ENCODE measurements at regions not wholly inside any gene's neighbourhood (a gene's known extent, or its start where the extent isn't known, plus 50 kb on each side); places are given as distances from the start of the nearest gene placed in this dataset.

DNA sequence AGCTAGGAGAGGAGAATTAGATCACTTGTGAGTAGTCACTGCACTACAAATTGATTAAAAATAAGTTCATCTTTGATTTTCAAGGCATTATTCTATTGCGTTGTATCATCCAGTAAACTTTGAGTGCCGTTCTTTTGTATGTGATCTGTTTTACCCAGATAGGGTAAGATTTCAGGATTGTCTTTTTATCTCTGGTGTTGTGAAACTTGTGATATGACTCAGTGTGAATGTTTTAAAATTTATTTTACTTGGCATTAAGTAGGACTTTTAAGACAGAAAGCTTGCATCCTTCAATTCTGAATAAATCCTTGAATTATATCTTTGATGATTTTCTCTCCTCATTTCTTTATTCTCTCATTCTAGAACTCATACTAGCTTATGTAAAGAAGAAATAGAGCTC, 93.3 kb upstream of the ADAMTS5 start:
- H3K4me1 ChIP-seq (ENCODE audit: control insufficient read depth, insufficient read depth, low read length, unreplicated experiment): peaks cover 27% of the 10 kb centered on the region
- no peak overlapping the region for H2AFZ ChIP-seq (ENCODE audit: low read length, unreplicated experiment)
- H3K79me2 ChIP-seq (ENCODE audit: control insufficient read depth, insufficient read depth, low read length, unreplicated experiment): no peaks in the 10 kb centered on the region
- H3K27ac ChIP-seq (ENCODE audit: low read depth, low read length): peak overlapping the region; percentile 53
- no peaks in the 10 kb centered on the region for H3K27me3 ChIP-seq (ENCODE audit: insufficient read depth, low read length)
- H3K4me3 ChIP-seq (ENCODE audit: low read depth, low read length): peak overlapping the region; percentile 13; the same call in 1 of the 2 replicates
- H3K36me3 ChIP-seq (ENCODE audit: insufficient read depth, low read length): peaks cover 3% of the 10 kb centered on the region; the same call in 1 of the 2 replicates

DNA sequence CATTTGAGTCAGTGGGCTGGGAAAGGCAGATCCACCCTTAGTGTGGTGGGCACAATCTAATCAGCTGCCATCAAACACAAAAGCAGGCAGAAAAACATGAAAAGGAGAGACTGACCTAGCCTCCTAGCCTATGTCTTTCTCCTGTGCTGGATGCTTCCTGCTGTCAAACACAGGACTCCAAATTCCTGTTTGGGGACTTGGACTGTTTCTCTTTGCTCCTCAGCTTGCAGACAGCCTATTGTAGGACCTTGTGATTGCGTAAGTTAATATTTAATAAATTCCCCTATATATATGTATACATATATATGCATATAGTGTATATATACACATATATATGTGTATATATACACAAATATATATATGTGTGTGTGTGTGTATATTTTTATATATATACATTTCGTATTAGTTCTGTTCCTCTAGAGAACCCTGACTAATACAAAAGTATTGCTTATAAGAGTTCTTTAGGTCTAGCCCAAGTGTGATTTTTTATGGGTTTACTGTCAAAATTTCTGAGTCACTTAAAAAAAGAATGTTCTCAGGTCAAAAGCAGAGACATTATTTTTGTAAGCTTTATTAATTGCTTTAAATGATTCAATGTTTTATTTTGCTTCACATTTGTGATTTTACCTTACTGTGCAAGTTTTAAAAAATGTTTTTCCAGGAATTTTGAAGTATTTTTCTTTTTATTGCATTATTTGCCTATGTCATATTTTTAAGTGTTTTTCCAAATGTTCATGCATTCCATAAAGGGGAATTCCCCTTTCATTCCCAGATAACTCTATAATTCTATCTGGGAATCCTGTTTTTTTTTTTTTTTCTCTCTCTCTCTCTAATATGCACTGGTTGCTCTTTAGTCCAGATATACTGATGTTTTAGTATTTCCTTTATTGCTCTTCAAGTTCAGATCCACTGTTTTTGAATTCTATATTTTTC, 92.1 kb upstream of the ADAMTS5 start:
- no peaks in the 10 kb centered on the region for H3K79me2 ChIP-seq (ENCODE audit: control insufficient read depth, insufficient read depth, low read length, unreplicated experiment)
- peaks cover 27% of the 10 kb centered on the region for H3K4me1 ChIP-seq (ENCODE audit: control insufficient read depth, insufficient read depth, low read length, unreplicated experiment)
- H3K27me3 ChIP-seq (ENCODE audit: insufficient read depth, low read length): no peaks in the 10 kb centered on the region
- peak overlapping the region; percentile 13; the same call in 1 of the 2 replicates for H3K4me3 ChIP-seq (ENCODE audit: low read depth, low read length)
- H3K27ac ChIP-seq (ENCODE audit: low read depth, low read length): peak overlapping the region; percentile 53
- no peak overlapping the region for H2AFZ ChIP-seq (ENCODE audit: low read length, unreplicated experiment)
- peaks cover 3% of the 10 kb centered on the region; the same call in 1 of the 2 replicates for H3K36me3 ChIP-seq (ENCODE audit: insufficient read depth, low read length)

DNA sequence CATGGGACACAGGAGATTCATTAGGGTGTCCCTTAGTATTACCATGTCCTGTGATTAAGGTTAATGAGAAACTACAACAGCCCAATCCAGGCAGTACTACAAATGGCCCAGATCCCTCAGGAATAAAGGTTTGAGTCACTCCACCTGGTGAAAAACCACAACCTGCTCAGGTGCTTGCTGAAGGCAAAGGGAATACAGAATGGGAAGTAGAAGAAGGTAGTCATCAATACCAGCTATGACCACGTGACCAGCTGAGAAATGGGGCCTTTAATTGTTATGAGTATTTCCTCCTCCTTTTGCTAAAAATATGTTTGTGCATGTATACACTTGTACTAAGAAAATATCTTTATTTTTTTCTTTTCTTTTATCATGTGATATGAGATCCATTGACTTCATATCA, 91.1 kb upstream of the ADAMTS5 start:
- H3K27ac ChIP-seq (ENCODE audit: low read depth, low read length): no peak overlapping the region
- peaks cover 27% of the 10 kb centered on the region for H3K4me1 ChIP-seq (ENCODE audit: control insufficient read depth, insufficient read depth, low read length, unreplicated experiment)
- H2AFZ ChIP-seq (ENCODE audit: low read length, unreplicated experiment): no peak overlapping the region
- no peaks in the 10 kb centered on the region for H3K79me2 ChIP-seq (ENCODE audit: control insufficient read depth, insufficient read depth, low read length, unreplicated experiment)
- peaks cover 3% of the 10 kb centered on the region; the same call in 1 of the 2 replicates for H3K36me3 ChIP-seq (ENCODE audit: insufficient read depth, low read length)
- no peaks in the 10 kb centered on the region for H3K27me3 ChIP-seq (ENCODE audit: insufficient read depth, low read length)
- H3K4me3 ChIP-seq (ENCODE audit: low read depth, low read length): no peak overlapping the region

DNA sequence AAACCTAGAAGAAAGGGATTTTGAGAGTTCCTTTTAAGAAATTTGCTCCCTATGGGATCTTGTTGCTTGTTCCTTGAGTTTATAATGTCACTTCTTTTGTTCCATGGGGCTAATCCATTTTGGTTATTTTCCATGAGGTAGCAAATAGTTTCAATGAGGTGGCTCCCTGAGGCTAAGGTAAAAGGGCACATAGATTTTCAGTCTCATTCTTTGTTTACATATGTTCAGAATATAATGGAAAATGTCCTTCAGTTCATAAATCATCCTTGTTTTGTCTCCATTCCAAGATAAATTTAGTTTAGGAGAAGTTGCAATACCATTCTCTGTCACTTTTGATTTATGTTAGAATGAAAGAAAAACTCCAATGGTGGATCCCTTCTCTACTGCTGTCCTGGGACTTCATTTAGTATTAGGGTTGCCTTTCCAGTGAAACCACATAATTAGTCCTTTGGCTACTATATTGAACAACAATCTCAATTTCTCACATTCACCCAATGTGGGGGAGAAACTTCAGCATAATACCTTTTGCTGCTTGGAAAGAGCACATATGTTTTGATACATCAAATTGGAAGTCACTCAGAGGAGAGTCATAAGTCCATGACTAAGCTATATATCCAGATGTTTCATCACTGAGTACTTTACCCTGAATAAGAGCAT, 80.9 kb upstream of the ADAMTS5 start:
- Histone ChIP-seq H3K27ac (ENCODE audit: low read depth, low read length) (peak overlapping the region; percentile 80), H2AFZ (ENCODE audit: low read length, unreplicated experiment) (peak overlapping the region; percentile 21), H3K79me2 (ENCODE audit: control insufficient read depth, insufficient read depth, low read length, unreplicated experiment) (no peaks in the 10 kb centered on the region), H3K36me3 (ENCODE audit: insufficient read depth, low read length) (no peaks in the 10 kb centered on the region), H3K4me1 (ENCODE audit: control insufficient read depth, insufficient read depth, low read length, unreplicated experiment) (peaks cover 25% of the 10 kb centered on the region), H3K27me3 (ENCODE audit: insufficient read depth, low read length) (no peaks in the 10 kb centered on the region), H3K4me3 (ENCODE audit: low read depth, low read length) (peak overlapping the region; percentile 32)

DNA sequence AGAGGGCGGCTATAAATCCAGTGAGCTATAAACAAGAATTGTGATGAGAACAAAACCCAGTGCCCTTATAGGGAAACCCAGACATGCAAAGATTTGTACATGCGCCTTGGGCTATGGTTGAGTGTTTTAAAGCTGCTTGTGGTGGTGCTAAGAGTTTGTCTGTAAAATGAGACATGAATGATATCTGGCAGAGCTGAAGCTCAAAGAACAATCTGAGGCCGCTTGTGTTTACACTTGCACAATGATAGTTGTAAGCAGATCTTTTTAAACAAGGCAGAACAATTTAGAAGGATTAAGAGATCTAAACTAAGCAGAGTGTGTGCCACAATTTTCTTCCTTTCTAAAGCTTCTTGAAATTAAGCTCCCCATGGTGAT, 80.4 kb upstream of the ADAMTS5 start:
- Histone ChIP-seq H3K27me3 (ENCODE audit: insufficient read depth, low read length) (no peaks in the 10 kb centered on the region), H3K36me3 (ENCODE audit: insufficient read depth, low read length) (no peaks in the 10 kb centered on the region), H3K79me2 (ENCODE audit: control insufficient read depth, insufficient read depth, low read length, unreplicated experiment) (no peaks in the 10 kb centered on the region), H3K27ac (ENCODE audit: low read depth, low read length) (peak overlapping the region; percentile 80), H3K4me3 (ENCODE audit: low read depth, low read length) (peak overlapping the region; percentile 32; the same call in 1 of the 2 replicates), H2AFZ (ENCODE audit: low read length, unreplicated experiment) (peak overlapping the region; percentile 21), H3K4me1 (ENCODE audit: control insufficient read depth, insufficient read depth, low read length, unreplicated experiment) (peaks cover 25% of the 10 kb centered on the region)

DNA sequence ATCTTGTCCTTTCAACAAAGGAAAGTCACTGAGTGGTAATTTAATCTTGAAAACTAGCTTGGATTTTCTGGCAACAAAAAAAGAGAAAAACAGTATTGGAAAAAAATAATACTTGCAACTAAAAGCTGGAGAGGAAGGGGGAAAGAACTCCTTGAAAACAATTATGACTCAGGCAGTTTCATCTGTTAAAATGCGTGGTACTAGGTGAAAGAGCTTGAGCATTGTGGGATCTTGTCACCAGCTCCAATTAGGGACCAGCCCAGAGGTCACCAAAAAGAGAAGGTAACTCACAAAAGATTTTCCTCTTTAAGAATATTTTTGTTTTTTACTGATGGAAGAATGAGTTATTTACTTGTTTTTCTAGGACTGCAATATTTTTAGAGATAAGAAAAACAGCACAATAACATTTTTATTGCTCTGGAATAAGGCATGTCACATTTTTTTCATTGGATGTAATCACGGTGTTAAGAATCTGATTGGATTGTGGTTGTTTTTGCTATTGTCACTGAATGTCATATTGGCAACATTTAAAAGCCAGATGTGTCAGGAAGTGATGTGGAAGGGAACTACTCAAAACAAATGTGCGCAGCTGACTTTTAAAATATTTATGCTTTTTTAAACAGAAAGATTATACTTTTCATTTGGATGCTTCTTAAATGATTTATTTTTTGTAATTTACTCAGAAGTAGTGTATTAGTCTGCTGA, 78.5 kb upstream of the ADAMTS5 start:
- Histone ChIP-seq H3K27me3 (ENCODE audit: insufficient read depth, low read length) (no peaks in the 10 kb centered on the region), H3K79me2 (ENCODE audit: control insufficient read depth, insufficient read depth, low read length, unreplicated experiment) (no peaks in the 10 kb centered on the region), H3K27ac (ENCODE audit: low read depth, low read length) (no peak overlapping the region), H3K4me3 (ENCODE audit: low read depth, low read length) (no peak overlapping the region), H2AFZ (ENCODE audit: low read length, unreplicated experiment) (no peak overlapping the region), H3K4me1 (ENCODE audit: control insufficient read depth, insufficient read depth, low read length, unreplicated experiment) (peaks cover 25% of the 10 kb centered on the region), H3K36me3 (ENCODE audit: insufficient read depth, low read length) (no peaks in the 10 kb centered on the region)

DNA sequence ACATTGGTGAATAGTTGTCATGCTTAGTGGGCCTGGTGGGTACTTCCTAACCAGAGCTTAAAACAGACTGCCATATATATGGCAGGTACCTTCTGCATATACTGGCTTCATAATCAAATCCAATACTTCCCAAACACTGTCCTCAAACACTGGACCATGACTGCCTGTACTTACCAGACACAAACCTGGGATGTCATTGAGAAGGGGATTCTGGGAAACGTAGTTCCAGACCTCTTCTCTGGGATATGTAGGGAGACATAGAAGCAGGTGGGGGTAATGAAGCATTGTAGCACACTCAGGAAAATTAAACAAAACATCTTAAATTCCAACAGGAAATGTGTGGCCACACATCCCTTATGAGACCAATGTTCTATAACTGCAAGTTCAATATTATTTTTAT, 76.5 kb upstream of the ADAMTS5 start:
- no peak overlapping the region for H2AFZ ChIP-seq (ENCODE audit: low read length, unreplicated experiment)
- peaks cover 22% of the 10 kb centered on the region for H3K4me1 ChIP-seq (ENCODE audit: control insufficient read depth, insufficient read depth, low read length, unreplicated experiment)
- H3K36me3 ChIP-seq (ENCODE audit: insufficient read depth, low read length): no peaks in the 10 kb centered on the region
- no peaks in the 10 kb centered on the region for H3K27me3 ChIP-seq (ENCODE audit: insufficient read depth, low read length)
- H3K4me3 ChIP-seq (ENCODE audit: low read depth, low read length): no peak overlapping the region
- no peaks in the 10 kb centered on the region for H3K79me2 ChIP-seq (ENCODE audit: control insufficient read depth, insufficient read depth, low read length, unreplicated experiment)
- H3K27ac ChIP-seq (ENCODE audit: low read depth, low read length): no peak overlapping the region

DNA sequence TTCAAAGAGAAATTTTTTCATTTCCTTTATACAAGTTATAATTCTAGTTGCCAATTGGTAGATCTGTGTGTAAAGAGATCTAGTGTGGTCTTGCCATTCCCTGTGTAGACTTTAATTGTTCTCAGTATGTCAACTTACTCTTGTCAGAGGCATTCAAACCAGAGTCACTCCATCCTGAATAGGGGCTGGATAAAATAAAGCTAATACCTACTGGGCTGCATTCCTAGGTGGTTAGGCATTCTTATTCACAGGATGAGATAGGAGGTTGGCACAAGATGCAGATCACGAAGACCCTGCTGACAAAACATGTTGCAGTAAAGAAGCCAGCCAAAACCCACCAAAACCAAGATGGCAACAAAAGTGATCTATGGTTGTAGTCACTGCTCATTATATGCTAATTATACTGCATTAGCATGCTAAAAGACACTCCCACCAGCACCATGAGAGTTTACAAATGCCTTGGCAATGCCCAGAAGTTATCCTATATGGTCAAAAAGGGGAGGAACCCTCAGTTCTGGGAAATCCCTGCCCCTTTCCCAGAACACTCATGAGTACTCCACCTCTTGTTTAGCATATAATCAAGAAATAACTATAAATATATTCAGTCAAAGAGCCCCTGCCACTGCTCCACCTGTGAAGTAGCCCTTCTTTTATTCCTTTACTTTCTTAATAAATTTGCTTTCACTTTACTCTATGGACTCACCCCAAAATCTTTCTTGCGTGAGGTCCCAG, 74.0 kb upstream of the ADAMTS5 start:
- Histone ChIP-seq H3K79me2 (ENCODE audit: control insufficient read depth, insufficient read depth, low read length, unreplicated experiment) (no peaks in the 10 kb centered on the region), H3K36me3 (ENCODE audit: insufficient read depth, low read length) (no peaks in the 10 kb centered on the region), H2AFZ (ENCODE audit: low read length, unreplicated experiment) (no peak overlapping the region), H3K27me3 (ENCODE audit: insufficient read depth, low read length) (no peaks in the 10 kb centered on the region), H3K27ac (ENCODE audit: low read depth, low read length) (no peak overlapping the region), H3K4me1 (ENCODE audit: control insufficient read depth, insufficient read depth, low read length, unreplicated experiment) (peaks cover 8% of the 10 kb centered on the region), H3K4me3 (ENCODE audit: low read depth, low read length) (no peak overlapping the region)

DNA sequence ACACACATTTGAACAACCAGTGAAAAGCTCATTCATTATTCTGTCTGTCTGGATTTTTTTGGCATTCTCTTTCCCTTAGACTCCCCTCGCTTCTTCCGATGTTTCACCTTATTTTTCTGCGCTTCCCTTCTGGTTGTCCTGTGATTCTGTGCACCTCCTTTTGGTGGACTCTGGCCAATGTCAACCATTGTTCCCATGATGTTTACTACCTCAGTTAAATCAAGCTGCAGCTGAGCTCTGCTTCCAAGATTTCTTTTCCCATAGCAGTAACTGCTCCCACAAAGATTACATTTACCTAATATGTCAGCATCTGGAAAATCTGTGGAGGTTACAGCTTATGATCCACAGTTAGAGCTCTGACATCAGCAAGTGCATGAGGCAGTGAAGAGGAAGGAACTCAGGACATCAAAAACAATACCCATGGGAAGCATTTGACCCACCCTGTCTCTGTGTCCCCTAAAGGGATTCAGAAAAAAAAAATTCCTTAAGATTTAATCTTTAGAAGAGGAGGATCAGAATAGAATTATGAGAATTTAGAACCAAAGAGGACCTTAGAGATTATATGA, 69.9 kb upstream of the ADAMTS5 start:
- Histone ChIP-seq H3K27me3 (ENCODE audit: insufficient read depth, low read length) (no peaks in the 10 kb centered on the region), H3K27ac (ENCODE audit: low read depth, low read length) (no peak overlapping the region)

DNA sequence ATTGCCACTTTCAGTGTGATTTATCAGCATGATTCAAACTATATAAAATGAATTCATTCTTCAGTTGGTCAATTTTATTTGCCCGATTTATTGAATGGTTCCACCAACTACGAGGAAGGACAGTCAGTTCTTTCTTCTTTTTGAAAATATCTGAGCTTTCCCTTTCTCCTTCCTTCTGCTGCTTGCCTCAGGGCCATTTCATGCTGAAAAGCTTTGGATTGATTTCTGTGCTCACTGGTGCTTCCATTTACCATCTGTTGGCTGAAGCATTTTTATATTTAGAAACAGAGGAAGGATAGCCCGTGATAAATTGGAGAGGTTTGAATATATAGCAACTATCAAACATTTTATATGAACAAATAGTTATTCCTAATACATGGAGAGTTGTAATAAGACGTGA, 68.9 kb upstream of the ADAMTS5 start:
- no peaks in the 10 kb centered on the region for H3K4me1 ChIP-seq (ENCODE audit: control insufficient read depth, insufficient read depth, low read length, unreplicated experiment)
- no peak overlapping the region for H3K27ac ChIP-seq (ENCODE audit: low read depth, low read length)
- H2AFZ ChIP-seq (ENCODE audit: low read length, unreplicated experiment): no peak overlapping the region
- no peaks in the 10 kb centered on the region for H3K79me2 ChIP-seq (ENCODE audit: control insufficient read depth, insufficient read depth, low read length, unreplicated experiment)
- no peaks in the 10 kb centered on the region for H3K27me3 ChIP-seq (ENCODE audit: insufficient read depth, low read length)
- H3K36me3 ChIP-seq (ENCODE audit: insufficient read depth, low read length): no peaks in the 10 kb centered on the region
- no peak overlapping the region for H3K4me3 ChIP-seq (ENCODE audit: low read depth, low read length)

More for the DNA sequence above, 69.9 kb upstream of the ADAMTS5 start:
- Histone ChIP-seq H2AFZ (ENCODE audit: low read length, unreplicated experiment) (no peak overlapping the region), H3K4me3 (ENCODE audit: low read depth, low read length) (no peak overlapping the region), H3K36me3 (ENCODE audit: insufficient read depth, low read length) (no peaks in the 10 kb centered on the region), H3K4me1 (ENCODE audit: control insufficient read depth, insufficient read depth, low read length, unreplicated experiment) (no peaks in the 10 kb centered on the region), H3K79me2 (ENCODE audit: control insufficient read depth, insufficient read depth, low read length, unreplicated experiment) (no peaks in the 10 kb centered on the region)
